CD4-positive, alpha-beta T cell treated with Interleukin-1 beta for 1 hour (primary cell): ENCODE measurements at regions not wholly inside any gene's neighbourhood (a gene's known extent, or its start where the extent isn't known, plus 50 kb on each side); places are given as distances from the start of the nearest gene placed in this dataset.

Experiments used
- DNase-seq, 2 donors: peaks; one replicate each; pipeline ENCODE4 v3.0.0-alpha.2; 2020 to 2022

- DNase-seq: no peak
Measured at GRCh38 chr17:70820276-70820675, 650.9 kb downstream of the KCNJ2 start.

GRCh38 chr17:70825321-70826125 is 656.2 kb downstream of the KCNJ2 start:
- DNase-seq: no peak

DNA sequence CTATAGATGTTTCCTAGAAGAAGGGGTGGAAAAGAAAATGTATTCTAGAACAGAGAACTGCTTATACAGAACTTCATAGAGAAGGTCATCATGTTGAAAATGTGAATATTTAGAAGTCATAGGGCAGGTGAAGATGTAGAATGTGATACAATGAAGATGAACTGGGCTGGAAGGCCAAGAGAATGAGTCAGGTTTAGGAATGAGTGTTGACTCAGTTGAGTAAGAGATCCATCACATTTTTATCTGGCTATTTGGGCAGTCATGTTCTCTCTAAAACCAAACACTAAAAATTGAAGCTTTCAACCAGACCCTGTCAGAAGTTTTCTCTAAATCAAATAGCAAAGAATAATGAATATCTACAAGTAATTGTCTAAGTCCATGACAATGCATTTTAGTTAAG is 660.5 kb downstream of the KCNJ2 start:
- no peak for DNase-seq

GRCh38 chr17:70834039-70834438 is 664.7 kb downstream of the KCNJ2 start:
- DNase-seq: no peak

DNA sequence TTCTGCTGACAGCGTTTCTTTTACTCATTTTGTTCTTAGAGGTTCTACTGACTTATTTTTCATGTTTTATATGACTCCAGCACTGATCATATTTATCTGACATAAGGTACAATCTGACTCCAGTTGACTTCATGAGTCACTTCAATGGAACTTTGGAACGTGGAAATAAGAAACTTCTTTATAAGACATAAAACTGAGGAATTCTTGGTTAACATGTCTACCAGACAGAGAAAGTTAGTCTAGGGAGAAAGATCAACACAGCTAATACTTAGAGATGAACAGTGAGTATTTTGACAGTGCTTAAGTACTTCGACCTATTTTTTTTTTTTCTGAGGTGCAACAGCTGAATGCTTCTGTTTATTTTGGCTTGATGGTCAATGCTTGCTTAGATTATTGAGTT is 679.5 kb downstream of the KCNJ2 start:
- DNase-seq: no peak

- no peak for DNase-seq
Measured at GRCh38 chr17:70855401-70856054, 686.2 kb downstream of the KCNJ2 start.

- no peak for DNase-seq
Measured at GRCh38 chr17:70857351-70857750, 688.0 kb downstream of the KCNJ2 start.

DNA sequence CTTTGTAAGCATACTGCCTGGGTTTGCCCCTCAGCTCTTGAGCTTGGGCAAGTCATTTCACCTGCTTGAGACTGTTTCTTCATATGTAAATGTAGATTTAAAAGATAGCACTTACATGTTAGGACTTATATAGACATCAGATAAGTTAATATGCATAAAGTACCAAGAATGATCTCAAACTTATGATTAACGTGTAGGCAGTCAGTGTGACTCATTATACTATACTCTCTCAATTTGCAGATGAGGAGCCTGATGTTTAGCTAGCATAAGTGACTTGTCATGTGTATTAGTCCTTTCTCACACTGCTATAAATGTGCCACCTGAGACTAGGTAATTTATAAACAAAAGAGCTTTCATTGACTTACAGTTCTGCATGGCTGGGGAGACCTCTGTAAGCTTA is 690.5 kb downstream of the KCNJ2 start:
- DNase-seq: no peak

GRCh38 chr17:70862295-70862694 is 693.0 kb downstream of the KCNJ2 start:
- no peak for DNase-seq

DNA sequence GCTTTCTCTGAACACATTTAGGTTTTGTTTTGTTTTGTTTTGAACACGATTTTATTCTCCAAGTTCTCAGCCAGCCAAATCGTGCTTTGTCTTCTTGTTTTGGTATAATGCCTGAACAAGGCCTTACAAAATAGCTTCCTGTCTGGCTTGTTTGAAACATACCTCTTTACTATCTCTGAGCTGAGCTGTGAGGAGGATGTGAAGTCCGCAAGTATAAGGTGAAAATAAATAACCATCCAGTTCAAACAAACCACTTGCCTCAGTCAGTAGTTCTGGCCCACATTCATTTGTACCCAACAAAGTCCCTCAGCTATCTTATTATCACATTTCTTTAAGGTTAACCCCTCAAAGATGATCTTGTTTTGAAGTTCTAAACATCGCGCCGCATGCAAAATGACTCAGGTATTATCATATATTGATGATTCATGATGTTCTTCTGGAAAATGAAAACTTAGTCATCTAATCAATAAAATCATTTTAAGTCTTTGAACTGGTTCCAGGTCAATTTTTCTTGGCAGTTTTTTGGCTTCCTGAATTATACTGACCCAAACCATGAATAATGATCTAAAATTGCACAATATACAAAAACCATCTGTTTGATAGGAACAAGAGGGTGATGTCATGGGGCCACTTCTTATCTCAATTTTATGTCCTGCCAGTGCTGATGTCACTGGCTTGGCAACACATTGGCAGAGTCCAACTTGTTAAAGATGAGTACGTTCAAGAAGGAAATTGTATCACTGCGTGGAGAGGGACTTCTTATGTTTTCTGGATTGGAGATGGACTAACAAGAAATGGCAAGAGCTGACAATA is 694.3 kb downstream of the KCNJ2 start:
- no peak for DNase-seq

DNA sequence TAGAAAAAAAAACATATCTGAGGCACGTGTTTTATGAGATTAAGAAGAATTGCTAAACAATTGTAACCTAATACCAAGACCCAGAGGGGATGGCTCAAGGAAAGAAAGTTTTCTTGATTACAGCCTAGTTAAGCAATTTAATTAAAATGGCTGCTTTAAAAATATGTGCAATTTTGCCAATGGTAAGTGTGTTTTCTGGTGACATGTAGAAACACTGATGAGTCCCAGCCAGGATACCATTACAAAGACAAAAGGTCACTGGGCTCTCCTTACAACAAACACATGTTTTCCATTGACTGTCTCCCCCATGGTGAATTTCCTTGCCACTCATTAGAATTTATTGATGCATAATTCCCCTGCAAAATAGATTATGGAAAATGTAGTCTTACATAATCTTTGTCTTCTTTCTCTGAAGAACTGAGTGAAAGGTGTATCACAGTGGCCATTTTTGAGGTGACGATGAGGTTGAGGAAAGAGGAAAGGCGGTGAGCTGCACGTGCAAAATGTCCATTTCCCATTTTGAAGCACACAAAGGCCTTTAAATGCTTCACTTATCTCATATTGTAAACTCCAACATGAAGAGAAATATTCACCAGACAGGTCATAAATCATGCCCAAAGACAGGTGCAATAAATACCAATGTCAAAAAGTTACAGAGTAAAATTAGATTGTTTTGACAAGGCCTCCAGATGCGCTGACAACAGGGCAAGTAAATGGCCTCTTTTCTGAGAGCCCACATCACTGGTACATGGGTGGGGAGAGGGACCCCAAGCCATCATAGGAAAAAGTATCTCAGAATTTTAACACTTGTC is 696.9 kb downstream of the KCNJ2 start:
- no peak for DNase-seq

- DNase-seq: no peak
Measured at GRCh38 chr17:70868149-70868548, 698.8 kb downstream of the KCNJ2 start.

- no peak for DNase-seq
Measured at GRCh38 chr17:70869402-70870085, 700.2 kb downstream of the KCNJ2 start.

DNA sequence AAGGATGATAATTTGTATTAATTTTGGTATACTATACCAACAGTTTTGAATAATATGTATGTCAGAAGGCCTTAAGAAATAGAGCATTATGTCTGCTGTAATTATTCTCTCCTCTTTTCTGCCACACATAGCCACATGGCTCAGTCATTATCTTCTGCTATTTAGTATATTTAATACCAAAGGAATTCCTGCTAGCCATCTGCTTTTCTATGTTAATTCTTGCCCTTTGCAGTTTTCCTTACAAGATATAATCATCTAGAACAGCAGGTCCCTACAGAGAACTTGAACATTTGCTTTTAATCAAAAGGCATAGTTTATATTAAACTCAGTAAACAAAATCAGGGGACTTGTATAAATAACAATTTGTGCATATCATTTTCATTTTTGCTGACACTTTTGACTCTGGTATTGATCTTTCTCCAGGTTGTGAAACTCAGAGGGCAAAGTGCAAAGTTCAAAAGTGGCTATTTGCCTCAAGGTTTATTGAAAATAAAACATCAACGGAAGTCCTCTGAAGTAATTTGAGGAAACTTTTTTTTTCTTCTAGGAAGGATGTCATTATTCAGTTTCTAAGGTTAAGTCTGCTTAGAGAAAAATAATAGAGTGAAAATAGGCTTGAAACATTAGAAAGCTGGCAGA is 702.0 kb downstream of the KCNJ2 start:
- no peak for DNase-seq

GRCh38 chr17:70872103-70872502 is 702.8 kb downstream of the KCNJ2 start:
- no peak for DNase-seq

DNA sequence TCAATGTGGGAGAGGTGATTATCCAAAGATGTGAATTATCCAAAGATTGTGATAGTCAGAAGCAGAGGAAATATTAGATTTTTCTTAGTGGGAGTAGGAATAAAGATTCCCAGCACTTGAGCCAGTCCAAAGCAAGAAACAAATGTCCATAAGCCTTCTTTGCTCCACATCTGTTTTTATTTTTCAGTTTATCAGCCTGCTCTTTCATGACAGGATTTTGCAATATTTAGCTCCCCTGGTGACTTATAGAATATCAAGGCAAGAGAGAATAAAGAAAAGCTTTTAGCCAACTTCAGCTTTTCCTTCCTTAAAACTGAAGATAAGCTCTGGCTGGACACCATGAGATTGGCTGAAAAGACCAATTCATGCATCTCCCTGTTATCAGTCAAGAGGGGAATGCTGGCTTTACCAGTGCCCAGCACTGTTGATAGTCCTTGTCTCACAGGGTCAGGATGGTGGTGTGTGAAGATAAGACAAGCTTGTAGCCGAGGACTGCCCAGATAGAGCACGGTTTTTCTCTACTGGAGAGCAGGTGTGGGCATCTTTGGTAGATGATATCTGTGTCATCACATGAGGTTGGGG is 706.5 kb downstream of the KCNJ2 start:
- no peak for DNase-seq

GRCh38 chr17:70878879-70879278 is 709.5 kb downstream of the KCNJ2 start:
- no peak for DNase-seq

DNA sequence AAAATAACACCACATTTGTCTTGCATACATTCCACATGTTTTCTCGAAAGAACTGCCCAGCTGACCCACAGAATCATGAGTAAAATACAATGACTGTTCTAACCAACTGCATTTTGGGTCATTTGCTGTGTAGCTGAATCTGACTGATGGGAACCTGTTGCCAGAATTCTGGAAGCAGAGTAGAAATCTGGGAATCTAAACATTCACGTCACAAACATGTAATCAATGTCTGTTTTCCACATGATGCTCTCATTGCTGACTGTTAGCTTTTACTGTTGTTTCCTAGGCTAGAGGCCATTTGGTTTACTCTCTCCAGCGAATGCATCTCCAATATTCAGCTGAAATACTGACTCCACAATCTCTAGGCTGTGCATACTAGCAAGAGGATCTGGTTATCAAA is 710.1 kb downstream of the KCNJ2 start:
- DNase-seq: no peak

GRCh38 chr17:70881093-70881492 is 711.8 kb downstream of the KCNJ2 start:
- no peak for DNase-seq

DNA sequence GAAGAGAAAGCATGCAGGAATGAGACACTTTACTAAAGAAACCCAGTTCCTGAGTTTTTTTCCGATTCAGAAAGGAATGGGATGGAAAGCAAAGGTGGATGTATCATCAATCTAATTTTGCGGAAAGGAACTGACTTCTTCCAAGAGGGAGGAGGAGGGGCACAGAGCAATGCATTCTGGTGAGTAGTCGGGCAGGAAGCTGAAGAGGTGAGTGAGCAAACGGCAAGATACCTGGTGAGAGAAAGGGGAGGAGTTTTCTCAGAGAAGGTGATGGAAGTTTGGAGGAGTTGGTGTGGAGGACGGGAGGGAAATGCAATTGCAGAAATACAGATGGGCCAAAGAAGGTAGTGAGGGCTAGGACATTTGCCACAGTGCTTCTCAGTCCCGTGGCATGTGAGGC is 713.2 kb downstream of the KCNJ2 start:
- DNase-seq: no peak

DNA sequence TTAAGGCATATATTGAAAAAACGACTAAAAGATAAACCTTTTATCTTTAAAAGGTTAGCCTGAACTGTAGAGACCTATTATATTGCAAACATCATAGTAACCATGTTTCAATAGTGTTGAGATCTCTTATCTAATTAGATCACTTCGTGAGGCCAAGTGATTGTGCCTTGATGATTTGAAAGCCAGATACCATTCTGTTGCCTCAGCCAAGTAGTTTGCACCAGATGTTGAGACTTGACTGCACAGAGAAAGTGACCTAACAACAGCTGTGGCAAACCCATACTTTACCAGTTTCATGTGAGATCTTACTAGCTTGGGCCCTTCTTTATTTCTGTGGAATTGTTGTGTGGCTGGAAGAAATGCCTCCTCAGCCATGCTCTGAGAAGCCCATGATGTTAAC is 717.3 kb downstream of the KCNJ2 start:
- DNase-seq: no peak
